Activated CD4-positive, alpha-beta T cell treated with anti-CD3 and anti-CD28 coated beads, Interleukin-2, amount 50 U/mL, for 24 hours (primary cell): ENCODE measurements at regions not wholly inside any gene's neighbourhood (a gene's known extent, or its start where the extent isn't known, plus 50 kb on each side); places are given as distances from the start of the nearest gene placed in this dataset.
"Not testable (repeated sequence)": the region's sequence is repeated elsewhere in the genome, so short reads cannot be mapped to it uniquely, and the experiment has no call there.

Experiments
- DNase-seq, 2 donors: peaks; one replicate each; pipeline ENCODE4 v3.0.0-alpha.2; 2020; ENCODE audit warnings: low read depth in 1 of 2, low spot score in 1 of 2

DNA sequence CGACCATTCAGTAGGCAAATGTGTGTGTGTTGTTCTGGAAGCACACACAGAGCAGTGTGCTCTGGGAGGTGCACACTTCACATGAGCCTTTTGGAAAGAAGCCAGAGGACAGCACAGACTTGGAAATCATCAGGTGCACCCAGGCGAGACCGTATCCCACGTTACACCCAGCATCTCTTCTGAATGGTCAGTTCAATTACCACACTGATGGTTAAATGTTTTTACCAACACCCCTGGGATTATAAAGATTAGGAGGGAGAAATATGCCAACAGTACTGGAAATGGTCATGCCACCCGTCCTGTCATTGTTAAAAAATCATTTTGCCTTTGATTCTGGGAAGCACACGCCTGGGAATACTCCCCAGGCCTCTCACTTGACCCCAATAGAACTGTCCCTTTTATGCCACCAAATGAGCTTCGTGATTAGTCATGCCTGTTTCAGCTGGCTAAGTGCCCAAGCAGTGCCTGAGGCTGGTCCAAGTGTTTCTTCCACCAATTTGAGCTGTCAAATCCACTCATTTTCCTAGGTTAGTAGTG is 183.7 kb downstream of the NRP2 start:
- DNase-seq = no peak

DNA sequence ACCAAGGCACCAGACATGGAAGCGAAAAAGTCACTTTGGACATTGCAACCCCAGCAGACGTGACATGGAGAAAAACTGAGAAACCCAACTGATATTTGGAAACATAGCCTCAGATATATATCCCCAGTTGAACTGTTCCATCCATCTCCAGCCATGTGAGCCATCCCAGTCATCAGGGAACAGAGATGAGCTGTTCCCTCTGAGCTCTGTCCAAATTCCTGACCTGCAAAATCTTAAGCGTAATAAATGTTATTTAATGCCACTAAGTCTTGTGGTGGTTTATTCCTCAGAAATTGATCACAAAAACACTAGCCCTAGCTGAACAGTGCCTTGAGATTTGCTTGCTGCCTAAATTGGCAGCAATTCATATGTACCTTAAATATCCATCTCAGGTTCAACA is 182.8 kb downstream of the NRP2 start:
- no peak for DNase-seq

DNA sequence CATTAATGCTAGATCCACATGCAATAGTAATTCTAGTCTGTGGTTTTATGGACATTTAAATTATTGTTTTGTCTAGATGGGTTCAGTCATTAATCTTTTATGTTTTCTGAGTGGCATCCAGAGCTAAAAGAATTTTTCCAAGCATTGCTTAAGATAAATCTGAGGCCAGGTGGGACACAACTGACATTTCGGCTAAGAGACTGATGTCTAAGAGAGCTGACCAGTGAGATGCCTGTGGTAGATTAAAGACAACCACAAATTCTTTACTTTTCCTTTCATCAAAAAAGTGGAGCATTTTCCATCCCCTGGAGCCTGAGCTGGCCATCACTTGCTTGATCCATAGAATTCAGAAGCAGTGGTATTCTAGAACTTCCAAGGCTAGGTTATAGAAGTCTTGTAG is 182.2 kb downstream of the NRP2 start:
- DNase-seq = no peak

DNA sequence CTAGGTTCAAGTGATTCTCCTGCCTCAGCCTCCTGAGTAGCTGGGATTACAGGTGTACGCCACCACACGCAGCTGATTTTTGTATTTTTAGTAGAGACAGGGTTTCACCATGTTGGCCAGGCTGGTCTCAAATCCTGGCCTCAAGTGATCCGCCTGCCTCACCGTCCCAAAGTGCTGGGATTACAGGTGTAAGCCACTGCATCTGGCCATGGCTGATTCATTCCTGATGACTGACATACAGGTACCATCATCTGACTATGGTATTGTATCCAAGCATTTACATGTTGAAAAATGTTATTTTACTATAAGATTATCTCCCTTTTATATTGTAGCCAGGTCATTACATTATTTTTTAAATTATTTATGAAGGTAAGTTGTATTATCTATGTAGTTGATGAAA is 180.5 kb downstream of the NRP2 start:
- not testable (repeated sequence) for DNase-seq

DNA sequence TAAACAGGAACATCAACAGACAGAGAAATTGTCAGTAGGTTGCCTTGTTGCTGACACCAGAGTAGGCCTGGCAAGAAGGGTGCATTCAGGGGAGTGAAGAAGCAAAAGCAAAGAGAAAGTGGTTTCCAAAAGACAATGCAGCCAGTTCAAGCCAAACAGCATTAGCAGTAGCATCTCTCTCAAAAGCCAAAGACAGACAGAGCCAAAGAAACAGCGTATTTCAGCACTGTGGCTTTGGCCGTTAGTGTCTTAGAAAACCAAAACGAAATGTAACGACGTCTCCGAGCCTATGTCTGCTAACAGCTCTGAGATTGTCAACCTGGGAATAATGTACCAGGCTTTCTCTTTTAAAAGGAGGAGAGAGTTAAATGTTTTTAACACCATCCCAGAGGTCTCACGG is 178.6 kb downstream of the NRP2 start:
- no peak for DNase-seq

DNA sequence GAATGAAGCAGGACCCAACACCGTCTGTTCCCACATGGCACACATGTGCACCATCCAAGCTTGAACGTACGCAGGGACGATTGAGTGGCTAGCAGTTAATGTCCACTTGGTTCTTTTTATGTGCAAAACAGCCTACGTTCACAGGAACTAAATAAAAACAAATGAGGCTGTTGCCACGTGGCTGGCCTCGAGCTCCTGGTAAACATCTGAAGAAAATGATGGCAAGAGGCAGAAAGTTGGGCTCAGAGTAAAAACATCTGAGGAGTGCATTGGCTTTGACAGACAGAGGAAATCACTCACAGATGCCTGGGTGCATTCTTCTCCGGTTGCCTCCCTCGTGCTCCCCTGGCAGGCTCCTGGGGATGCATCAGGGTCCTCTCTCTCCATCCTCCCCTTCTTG is 177.9 kb downstream of the NRP2 start:
- DNase-seq = no peak

DNA sequence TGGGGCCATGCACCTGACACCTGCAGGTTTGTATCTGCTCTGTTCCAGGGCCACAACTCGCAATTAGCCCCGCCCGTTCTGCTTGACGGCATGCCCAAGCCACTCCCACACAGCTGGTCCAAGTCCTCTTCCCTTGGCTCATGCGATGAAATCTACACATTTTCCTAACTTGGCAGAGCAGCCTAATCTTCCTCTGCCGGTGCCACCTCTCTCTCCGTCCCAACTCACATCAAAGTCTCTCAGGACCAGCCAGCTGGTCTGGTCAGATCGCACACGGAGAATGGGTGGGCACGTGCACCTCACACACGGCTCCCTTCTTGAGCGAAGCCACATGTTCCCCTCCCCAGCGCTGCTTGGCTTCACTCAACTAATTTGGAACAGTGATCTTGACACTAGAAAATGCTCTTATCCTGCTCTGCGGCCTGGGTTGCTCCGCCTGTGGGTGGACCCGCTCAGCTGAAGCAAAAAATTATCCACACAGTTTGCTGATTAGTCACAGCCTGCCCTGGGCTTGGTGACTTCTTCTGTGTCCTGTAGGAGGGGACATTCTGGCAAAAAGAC is 176.7 kb downstream of the NRP2 start:
- no peak for DNase-seq

DNA sequence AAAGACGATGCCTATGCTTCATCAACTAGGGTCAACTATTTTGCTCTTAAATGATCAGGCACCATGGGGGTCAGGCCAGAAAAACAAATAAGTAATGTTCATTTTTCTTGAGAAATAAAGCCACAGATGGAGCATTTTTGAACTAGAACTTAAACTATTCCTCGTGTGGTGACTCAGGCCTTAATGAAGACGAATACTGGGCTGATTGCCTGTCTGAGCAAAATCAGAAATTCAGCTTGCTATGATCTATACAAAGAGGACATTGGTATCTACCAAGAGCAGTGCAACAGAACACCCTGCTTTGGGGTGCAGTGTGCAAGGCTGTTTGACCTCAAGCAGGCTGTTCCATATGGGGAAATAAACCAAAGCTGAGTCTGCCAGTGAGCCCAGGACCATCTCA is 176.0 kb downstream of the NRP2 start:
- DNase-seq = no peak

DNA sequence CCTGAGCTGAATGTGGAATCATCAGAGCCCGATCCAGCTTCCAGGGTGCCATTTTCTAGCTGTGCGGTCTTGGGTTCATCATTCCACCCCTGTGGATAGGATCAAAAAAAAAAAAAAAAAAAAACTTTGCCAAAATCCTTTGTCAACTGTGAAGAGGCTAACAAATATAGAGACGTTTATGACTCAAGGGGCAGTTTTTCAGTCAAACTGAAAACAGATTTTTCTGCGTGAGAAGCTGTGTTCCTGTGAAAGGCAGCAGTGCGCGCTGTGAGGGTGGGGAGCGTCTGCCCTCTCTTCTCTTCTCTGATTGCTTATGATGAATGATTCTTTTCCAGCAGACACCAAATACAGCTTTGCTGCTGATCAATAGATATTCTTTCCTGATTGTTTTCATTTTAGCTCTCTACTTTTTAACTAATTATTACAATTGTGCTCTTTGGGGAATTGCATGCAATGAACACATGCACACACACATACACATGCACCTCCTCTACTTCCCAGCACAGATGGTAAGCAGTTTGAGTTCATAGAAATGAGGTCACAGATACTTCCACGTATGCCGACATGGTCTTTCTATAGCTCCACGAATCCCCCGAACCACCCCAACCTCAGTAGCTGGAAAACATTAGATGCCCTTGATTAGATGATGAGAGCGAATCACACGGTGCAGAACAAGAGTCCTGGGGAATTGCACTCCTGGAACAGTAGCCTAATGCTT is 175.4 kb downstream of the NRP2 start:
- DNase-seq = no peak

DNA sequence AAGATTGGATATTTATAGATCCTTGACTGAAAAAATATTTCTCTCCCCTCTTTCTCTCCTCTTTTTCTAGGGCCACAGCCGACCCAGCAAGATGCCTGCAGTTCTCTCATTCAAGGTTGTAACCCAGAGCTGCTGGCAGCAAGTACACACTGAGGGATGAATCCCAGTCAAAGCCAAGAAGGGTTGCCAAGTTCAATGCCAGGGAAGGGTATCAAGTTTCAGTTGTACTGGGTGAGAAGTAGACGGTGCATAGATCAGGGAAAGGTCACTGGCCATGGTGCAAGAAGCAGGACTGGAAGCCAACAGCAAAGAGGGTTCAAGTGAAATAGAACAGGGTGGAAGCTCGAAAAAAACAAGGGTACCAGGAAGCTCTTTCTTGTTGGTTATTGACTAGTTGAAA is 170.2 kb downstream of the NRP2 start:
- DNase-seq = no peak

DNA sequence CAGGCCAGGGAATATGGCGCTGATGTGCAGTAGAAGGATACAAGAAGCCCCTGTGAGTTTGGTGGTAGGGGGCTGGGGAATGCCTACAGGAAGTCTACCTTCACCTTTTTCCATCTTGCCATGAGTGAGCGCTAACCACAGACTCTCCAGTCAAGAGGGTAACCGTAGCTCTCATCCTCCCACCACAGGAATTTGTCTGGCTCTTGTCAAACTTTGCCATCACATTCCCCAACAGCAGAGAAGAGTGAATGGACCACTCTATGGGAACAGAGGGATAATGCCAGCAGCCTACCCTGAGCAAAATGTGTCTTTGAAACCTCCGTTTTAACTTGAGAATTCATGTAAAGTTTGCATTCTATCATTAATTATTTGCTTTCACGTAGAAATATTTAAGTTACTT is 168.3 kb downstream of the NRP2 start:
- no peak for DNase-seq

DNA sequence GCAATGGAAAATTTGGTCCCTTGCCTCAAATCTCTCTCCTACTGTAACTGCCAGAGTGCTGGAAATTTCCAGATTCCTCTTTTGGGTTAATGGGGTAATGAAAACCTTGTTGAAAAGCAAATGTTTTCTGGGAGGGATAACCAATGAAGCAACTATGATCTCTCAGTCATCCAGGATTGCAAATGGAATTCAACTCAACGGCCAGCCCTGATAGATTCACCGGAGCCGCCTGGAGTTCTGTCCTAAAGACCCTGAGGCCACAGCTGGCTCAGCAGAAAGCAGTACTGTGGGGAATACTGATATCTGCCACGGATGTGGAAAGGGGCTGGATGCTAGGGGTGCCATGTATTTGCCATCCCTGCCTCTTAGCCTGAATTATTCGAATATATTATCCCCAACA is 167.8 kb downstream of the NRP2 start:
- no peak for DNase-seq

DNA sequence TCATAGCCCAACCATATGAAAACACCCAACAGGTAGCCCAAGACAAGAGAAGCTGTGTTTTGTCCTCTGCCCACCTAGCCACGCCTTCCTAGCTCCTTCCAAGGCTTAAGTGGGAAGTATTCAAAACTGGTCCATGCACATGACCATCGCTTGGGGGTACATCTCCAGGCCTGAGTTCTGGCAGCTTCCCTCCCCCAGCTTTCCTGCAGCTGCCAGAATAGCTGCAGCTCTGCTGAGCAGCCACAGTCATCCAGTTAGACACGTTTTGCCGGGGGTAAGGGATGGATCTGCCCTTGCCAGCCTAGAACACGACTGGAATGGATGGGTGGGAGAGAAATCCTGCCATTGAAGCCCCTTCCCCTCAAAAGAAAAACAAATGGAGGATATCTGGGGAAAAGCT is 166.8 kb downstream of the NRP2 start:
- no peak for DNase-seq

DNA sequence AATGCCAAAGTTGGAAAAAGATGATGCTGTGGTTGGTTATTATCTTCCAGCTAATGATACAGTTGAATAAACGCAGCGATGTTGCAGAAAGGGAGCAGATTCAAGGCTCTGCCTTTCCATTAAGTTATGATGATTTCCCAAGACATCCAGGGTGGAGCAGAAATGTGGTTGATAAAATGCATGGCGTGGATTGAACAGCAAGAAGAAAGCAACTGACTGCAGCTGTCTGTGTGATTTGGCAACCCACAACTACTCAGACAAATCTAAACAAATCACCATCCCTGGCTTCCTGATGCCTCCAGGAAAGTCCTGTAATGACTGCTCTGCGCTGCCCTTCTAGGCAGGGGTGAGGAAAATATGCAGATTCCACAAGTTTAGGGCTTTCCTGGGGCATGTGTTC is 166.3 kb downstream of the NRP2 start:
- DNase-seq = no peak
